ENCODE measurements at regions not wholly inside any gene's neighbourhood (a gene's known extent, or its start where the extent isn't known, plus 50 kb on each side); places are given as distances from the start of the nearest gene placed in this dataset.

DNA sequence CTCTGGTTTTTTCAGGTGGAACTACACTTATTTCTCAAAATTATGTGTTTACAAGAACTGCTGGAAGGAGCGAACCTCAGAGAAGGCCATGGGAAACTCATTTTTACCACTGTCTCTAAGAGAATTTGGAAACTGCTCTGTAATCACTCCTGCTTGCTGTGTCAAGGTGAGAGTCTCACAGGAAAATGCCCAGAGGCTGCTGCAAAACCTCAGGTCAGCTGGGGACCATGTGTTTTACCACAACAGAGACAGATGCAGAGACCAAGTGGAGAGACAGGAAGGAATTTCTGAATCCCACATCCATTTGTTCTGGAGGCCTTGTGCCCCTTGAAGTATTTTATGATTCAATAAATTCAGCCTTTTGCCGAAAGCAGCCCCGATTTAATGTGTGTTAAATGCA is 743.8 kb upstream of the SLC10A2 start:
- Histone ChIP-seq H3K9ac (ENCODE audit: insufficient read length) (no peak overlapping the region), H3K36me3 (ENCODE audit: insufficient read depth, low read length) (no peaks in the 10 kb centered on the region), H3K9me3 (ENCODE audit: low read depth, low read length) (no peaks in the 10 kb centered on the region), H3K4me3 (no peak overlapping the region), H3K27ac (no peak overlapping the region)
- no peak for DNase-seq (ENCODE audit: low read depth, low spot score)
- no peak for TF ChIP-seq POLR2AphosphoS5 (IDR thresholded peaks at IDR 0.05; ENCODE audit: borderline replicate concordance, low read depth, low read length)
- no peak for TF ChIP-seq EZH2 (IDR thresholded peaks at IDR 0.05)
- no peak for TF ChIP-seq FOXP2 (optimal IDR thresholded peaks at IDR 0.05; ENCODE audit: control extremely low read depth, extremely low read length, insufficient read depth)

DNA sequence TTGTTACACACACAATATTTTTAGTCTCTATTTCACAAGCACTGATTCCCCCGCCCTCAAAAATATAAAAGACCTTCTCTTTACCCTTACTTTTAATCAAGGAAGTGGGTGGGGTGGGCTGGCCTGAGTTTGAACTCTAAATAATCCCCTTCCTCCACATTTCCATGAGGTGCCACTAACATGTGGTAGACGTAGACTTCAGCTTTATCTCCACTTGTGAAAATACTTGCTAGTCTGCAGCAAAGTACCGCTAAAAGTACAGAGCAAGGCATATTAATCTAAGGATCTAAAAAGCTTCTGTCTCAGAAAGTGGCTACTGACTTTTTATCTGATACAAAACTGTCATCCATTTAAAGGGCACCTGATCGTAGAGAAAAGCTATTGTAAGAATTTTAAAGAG is 739.6 kb upstream of the SLC10A2 start:
- no peak overlapping the region for H3K27ac ChIP-seq
- H3K9ac ChIP-seq (ENCODE audit: insufficient read length), result no peak overlapping the region
- TF ChIP-seq POLR2AphosphoS5 (IDR thresholded peaks at IDR 0.05; ENCODE audit: borderline replicate concordance, low read depth, low read length) (no peak), EZH2 (IDR thresholded peaks at IDR 0.05) (no peak), FOXP2 (optimal IDR thresholded peaks at IDR 0.05; ENCODE audit: control extremely low read depth, extremely low read length, insufficient read depth) (no peak)
- H3K36me3 ChIP-seq (ENCODE audit: insufficient read depth, low read length), result no peaks in the 10 kb centered on the region
- DNase-seq (ENCODE audit: low read depth, low spot score), result no peak
- no peaks in the 10 kb centered on the region for H3K9me3 ChIP-seq (ENCODE audit: low read depth, low read length)
- H3K4me3 ChIP-seq, result no peak overlapping the region

DNA sequence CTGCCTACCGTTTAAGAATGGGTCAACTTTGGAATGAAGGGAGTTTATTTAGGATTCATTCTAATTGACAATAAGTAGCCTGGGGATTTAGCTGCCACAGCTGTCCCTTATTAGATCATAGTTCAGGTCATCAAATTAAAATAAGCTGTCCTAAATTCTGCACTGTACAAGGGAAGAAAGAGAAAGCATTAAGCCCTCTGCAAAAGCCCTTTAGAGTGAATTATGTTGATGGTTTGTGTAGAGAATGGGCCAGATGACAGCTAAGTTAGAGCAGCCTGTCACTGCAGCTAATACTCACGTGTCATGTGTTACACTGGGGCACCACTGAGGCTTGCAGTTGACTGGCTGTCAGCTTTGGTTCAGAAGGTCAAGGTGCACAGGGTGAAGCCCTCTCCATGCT is 737.1 kb upstream of the SLC10A2 start:
- H3K9ac ChIP-seq (ENCODE audit: insufficient read length), result no peak overlapping the region
- no peaks in the 10 kb centered on the region for H3K36me3 ChIP-seq (ENCODE audit: insufficient read depth, low read length)
- TF ChIP-seq EZH2 (IDR thresholded peaks at IDR 0.05) (no peak), POLR2AphosphoS5 (IDR thresholded peaks at IDR 0.05; ENCODE audit: borderline replicate concordance, low read depth, low read length) (no peak), FOXP2 (optimal IDR thresholded peaks at IDR 0.05; ENCODE audit: control extremely low read depth, extremely low read length, insufficient read depth) (no peak)
- no peaks in the 10 kb centered on the region for H3K9me3 ChIP-seq (ENCODE audit: low read depth, low read length)
- no peak overlapping the region for H3K27ac ChIP-seq
- no peak overlapping the region for H3K4me3 ChIP-seq
- DNase-seq (ENCODE audit: low read depth, low spot score), result no peak

- H3K27ac ChIP-seq, result no peak overlapping the region
- H3K9ac ChIP-seq (ENCODE audit: insufficient read length), result no peak overlapping the region
- no peak for TF ChIP-seq FOXP2 (optimal IDR thresholded peaks at IDR 0.05; ENCODE audit: control extremely low read depth, extremely low read length, insufficient read depth)
- H3K4me3 ChIP-seq, result no peak overlapping the region
- H3K36me3 ChIP-seq (ENCODE audit: insufficient read depth, low read length), result no peaks in the 10 kb centered on the region
- H3K9me3 ChIP-seq (ENCODE audit: low read depth, low read length), result no peaks in the 10 kb centered on the region
- DNase-seq (ENCODE audit: low read depth, low spot score), result no peak
Measured at GRCh38 chr13:103799028-103799427, 732.8 kb upstream of the SLC10A2 start.

DNA sequence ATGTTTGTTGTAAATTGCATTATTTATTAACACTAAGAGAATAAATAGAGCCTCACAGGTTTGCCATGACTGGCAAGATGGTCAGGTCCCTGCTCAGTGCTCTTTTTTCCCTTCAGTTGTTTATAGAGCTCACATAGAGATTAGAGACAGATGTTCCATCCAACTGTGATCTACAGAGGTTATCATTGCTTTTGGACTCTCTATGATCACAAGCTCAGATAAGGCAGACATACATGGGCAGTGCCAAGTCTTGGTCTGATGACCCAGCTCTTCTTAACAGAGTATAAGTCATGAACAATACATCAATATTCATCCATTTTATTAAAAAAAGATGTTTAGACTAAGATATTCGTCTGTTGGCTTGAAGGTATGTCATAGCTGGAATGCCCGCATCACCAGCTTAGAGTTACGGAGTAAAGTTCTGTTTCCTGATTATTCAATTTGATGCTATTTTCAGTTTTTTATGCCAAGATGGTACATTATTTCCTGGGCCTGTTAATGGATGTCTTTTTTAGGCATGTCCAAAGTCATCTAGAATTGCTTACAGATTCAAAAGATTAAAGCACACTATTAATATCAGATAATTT is 729.8 kb upstream of the SLC10A2 start:
- Histone ChIP-seq H3K27ac (no peak overlapping the region), H3K4me3 (no peak overlapping the region), H3K9ac (ENCODE audit: insufficient read length) (no peak overlapping the region), H3K9me3 (ENCODE audit: low read depth, low read length) (no peaks in the 10 kb centered on the region), H3K36me3 (ENCODE audit: insufficient read depth, low read length) (no peaks in the 10 kb centered on the region)
- TF ChIP-seq FOXP2 (optimal IDR thresholded peaks at IDR 0.05; ENCODE audit: control extremely low read depth, extremely low read length, insufficient read depth), result no peak
- TF ChIP-seq EZH2 (IDR thresholded peaks at IDR 0.05), result no peak
- no peak for TF ChIP-seq POLR2AphosphoS5 (IDR thresholded peaks at IDR 0.05; ENCODE audit: borderline replicate concordance, low read depth, low read length)
- DNase-seq (ENCODE audit: low read depth, low spot score), result no peak

DNA sequence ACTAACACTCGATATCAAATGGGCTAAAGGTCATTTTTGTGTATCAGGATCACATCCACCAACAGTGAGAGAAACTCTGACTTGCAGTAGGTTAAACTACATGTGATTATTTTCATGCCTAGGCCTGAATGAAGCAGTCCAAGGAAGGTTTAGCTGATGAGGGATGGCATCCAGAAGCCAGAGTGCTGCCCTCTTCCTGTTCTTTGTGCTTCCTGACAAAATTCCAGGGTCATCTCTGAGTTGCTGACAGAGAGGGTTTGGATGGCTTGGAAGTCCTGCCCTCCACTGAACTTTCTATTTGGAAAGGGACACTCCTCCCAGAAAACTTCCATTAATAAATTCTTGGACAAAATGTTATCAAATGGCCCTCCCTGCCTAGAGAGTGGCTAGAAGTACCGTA is 728.3 kb upstream of the SLC10A2 start:
- DNase-seq (ENCODE audit: low read depth, low spot score), result no peak
- no peak for TF ChIP-seq EZH2 (IDR thresholded peaks at IDR 0.05)
- TF ChIP-seq FOXP2 (optimal IDR thresholded peaks at IDR 0.05; ENCODE audit: control extremely low read depth, extremely low read length, insufficient read depth), result no peak
- TF ChIP-seq POLR2AphosphoS5 (IDR thresholded peaks at IDR 0.05; ENCODE audit: borderline replicate concordance, low read depth, low read length), result no peak
- no peak overlapping the region for H3K9ac ChIP-seq (ENCODE audit: insufficient read length)

GRCh38 chr13:103788061-103788652 is 721.9 kb upstream of the SLC10A2 start:
- DNase-seq (ENCODE audit: low read depth, low spot score), result no peak
- Histone ChIP-seq H3K36me3 (ENCODE audit: insufficient read depth, low read length) (no peaks in the 10 kb centered on the region), H3K9me3 (ENCODE audit: low read depth, low read length) (no peaks in the 10 kb centered on the region), H3K27ac (no peak overlapping the region), H3K9ac (ENCODE audit: insufficient read length) (no peak overlapping the region), H3K4me3 (no peak overlapping the region)
- TF ChIP-seq FOXP2 (optimal IDR thresholded peaks at IDR 0.05; ENCODE audit: control extremely low read depth, extremely low read length, insufficient read depth), result no peak
- no peak for TF ChIP-seq POLR2AphosphoS5 (IDR thresholded peaks at IDR 0.05; ENCODE audit: borderline replicate concordance, low read depth, low read length)
- no peak for TF ChIP-seq EZH2 (IDR thresholded peaks at IDR 0.05)

More for the DNA sequence above, 728.3 kb upstream of the SLC10A2 start:
- H3K36me3 ChIP-seq (ENCODE audit: insufficient read depth, low read length), result no peaks in the 10 kb centered on the region
- no peaks in the 10 kb centered on the region for H3K9me3 ChIP-seq (ENCODE audit: low read depth, low read length)
- H3K27ac ChIP-seq, result no peak overlapping the region
- H3K4me3 ChIP-seq, result no peak overlapping the region

GRCh38 chr13:103772576-103772975 is 706.4 kb upstream of the SLC10A2 start:
- Histone ChIP-seq H3K9me3 (ENCODE audit: low read depth, low read length) (no peaks in the 10 kb centered on the region), H3K36me3 (ENCODE audit: insufficient read depth, low read length) (no peaks in the 10 kb centered on the region), H3K9ac (ENCODE audit: insufficient read length) (no peak overlapping the region), H3K27ac (no peak overlapping the region), H3K4me3 (no peak overlapping the region)
- TF ChIP-seq FOXP2 (optimal IDR thresholded peaks at IDR 0.05; ENCODE audit: control extremely low read depth, extremely low read length, insufficient read depth), result no peak
- no peak for TF ChIP-seq EZH2 (IDR thresholded peaks at IDR 0.05)
- TF ChIP-seq POLR2AphosphoS5 (IDR thresholded peaks at IDR 0.05; ENCODE audit: borderline replicate concordance, low read depth, low read length), result no peak
- DNase-seq (ENCODE audit: low read depth, low spot score), result no peak

GRCh38 chr13:103762523-103762922 is 696.3 kb upstream of the SLC10A2 start:
- Histone ChIP-seq H3K4me3 (no peak overlapping the region), H3K9ac (ENCODE audit: insufficient read length) (no peak overlapping the region), H3K27ac (no peak overlapping the region), H3K36me3 (ENCODE audit: insufficient read depth, low read length) (no peaks in the 10 kb centered on the region), H3K9me3 (ENCODE audit: low read depth, low read length) (no peaks in the 10 kb centered on the region)
- no peak for DNase-seq (ENCODE audit: low read depth, low spot score)
- TF ChIP-seq EZH2 (IDR thresholded peaks at IDR 0.05) (no peak), FOXP2 (optimal IDR thresholded peaks at IDR 0.05; ENCODE audit: control extremely low read depth, extremely low read length, insufficient read depth) (no peak), POLR2AphosphoS5 (IDR thresholded peaks at IDR 0.05; ENCODE audit: borderline replicate concordance, low read depth, low read length) (no peak)

Data from SK-N-MC (cell line).